ENCODE measurements at regions not wholly inside any gene's neighbourhood (a gene's known extent, or its start where the extent isn't known, plus 50 kb on each side); places are given as distances from the start of the nearest gene placed in this dataset.
A peak's percentile ranks its signal among the peaks of the same experiment; 100 is the strongest.

GRCh38 chr17:63364944-63365343, 81.2 kb downstream of the CYB561 start:
- Histone ChIP-seq H3K9me3 (no peaks in the 10 kb centered on the region), H3K4me1 (no peaks in the 10 kb centered on the region), H3K36me3 (peaks cover 0 to 16% of the 10 kb centered on the region in 2 donors), H3K27ac (no peak overlapping the region), H3K27me3 (no peaks in the 10 kb centered on the region), H3K4me3 (no peak overlapping the region)
- no peak for TF ChIP-seq CTCF (IDR thresholded peaks at IDR 0.05)
- intact Hi-C loops (cut with DNase I) = no loop called here
- no peak for ATAC-seq
- no peak for DNase-seq

GRCh38 chr17:63365366-63366240, 80.5 kb downstream of the CYB561 start:
- no peak for ATAC-seq
- intact Hi-C loops (cut with DNase I) = no loop called here
- peaks cover 0 to 16% of the 10 kb centered on the region in 2 donors for H3K36me3 ChIP-seq

GRCh38 chr17:63366241-63366566, 79.9 kb downstream of the CYB561 start:
- Histone ChIP-seq H3K27ac (no peak overlapping the region), H3K4me3 (no peak overlapping the region), H3K36me3 (peaks cover 0 to 15% of the 10 kb centered on the region in 2 donors), H3K9me3 (no peaks in the 10 kb centered on the region), H3K4me1 (no peaks in the 10 kb centered on the region), H3K27me3 (no peaks in the 10 kb centered on the region)
- no peak for ATAC-seq
- TF ChIP-seq CTCF (IDR thresholded peaks at IDR 0.05) = no peak
- no peak for DNase-seq
- intact Hi-C loops (cut with DNase I) = no loop called here

More at GRCh38 chr17:63365366-63366240, 80.5 kb downstream of the CYB561 start:
- no peak overlapping the region for H3K27ac ChIP-seq
- H3K4me1 ChIP-seq = no peaks in the 10 kb centered on the region
- H3K9me3 ChIP-seq = no peaks in the 10 kb centered on the region
- no peak for TF ChIP-seq CTCF (IDR thresholded peaks at IDR 0.05)
- DNase-seq = no peak
- no peaks in the 10 kb centered on the region for H3K27me3 ChIP-seq
- no peak overlapping the region for H3K4me3 ChIP-seq

- TF ChIP-seq CTCF (IDR thresholded peaks at IDR 0.05) = no peak
- Histone ChIP-seq H3K27me3 (no peaks in the 10 kb centered on the region), H3K36me3 (no peaks in the 10 kb centered on the region), H3K4me3 (no peak overlapping the region), H3K9me3 (no peaks in the 10 kb centered on the region), H3K4me1 (no peaks in the 10 kb centered on the region), H3K27ac (no peak overlapping the region)
- intact Hi-C loops (cut with DNase I) = no loop called here
- DNase-seq (no peak), ATAC-seq (peak; percentile 61)
Measured at GRCh38 chr17:63369233-63369632, 76.9 kb downstream of the CYB561 start.

GRCh38 chr17:63370696-63371095, 75.4 kb downstream of the CYB561 start:
- TF ChIP-seq CTCF (IDR thresholded peaks at IDR 0.05) = no peak
- H3K27ac ChIP-seq = no peak overlapping the region
- no peaks in the 10 kb centered on the region for H3K36me3 ChIP-seq
- H3K4me3 ChIP-seq = no peak overlapping the region
- ATAC-seq (no peak), DNase-seq (no peak)
- H3K9me3 ChIP-seq = no peaks in the 10 kb centered on the region
- no peaks in the 10 kb centered on the region for H3K27me3 ChIP-seq
- H3K4me1 ChIP-seq = no peaks in the 10 kb centered on the region
- intact Hi-C loops (cut with DNase I) = no loop called here

All from left lung (tissue), 4 donors.